Fibroblast of lung (primary cell): ENCODE measurements at regions not wholly inside any gene's neighbourhood (a gene's known extent, or its start where the extent isn't known, plus 50 kb on each side); places are given as distances from the start of the nearest gene placed in this dataset.

Experiments
- EZH2 ChIP-seq: IDR thresholded peaks from 2 replicates; pipeline ENCODE4 v1.5.1; 2012; ENCODE audit warnings: low read length, control low read depth, mild to moderate bottlenecking; ENCODE audit errors: missing control alignments
- TF ChIP-seq, protein P1 (sequence below), 2 donors: IDR thresholded peaks in 1 of 2; conservative IDR thresholded peaks in 1 of 2; 1 replicate in 1 of 2; 2 replicates in 1 of 2; pipeline ENCODE4 v1.5.1; 2011 to 2012; ENCODE audit warnings: low read length in 2 of 2, control low read depth in 1 of 2, inconsistent platforms in 1 of 2, low read depth in 1 of 2, mild to moderate bottlenecking in 1 of 2

DNA sequence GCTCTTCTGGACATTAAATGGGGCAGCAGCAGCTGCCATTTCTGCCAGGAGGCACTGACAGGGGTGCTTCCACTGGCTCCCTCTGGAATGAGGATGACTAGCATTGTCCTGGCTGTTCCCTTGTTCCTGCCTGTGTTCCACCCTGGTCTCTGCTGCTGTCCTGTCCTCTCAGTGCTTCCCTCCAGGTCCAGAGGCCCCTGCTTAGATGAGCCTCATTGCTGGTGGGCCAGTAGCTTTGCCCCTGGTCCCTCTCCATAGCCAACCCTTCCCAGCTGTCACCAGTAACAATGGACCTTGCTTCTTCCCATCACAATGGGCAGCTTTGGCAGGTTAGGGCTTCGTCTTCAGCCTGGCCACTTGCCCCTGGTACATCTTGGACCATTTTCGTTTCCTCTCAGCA lies 561.1 kb downstream of the TCERG1L start:
- TF ChIP-seq, protein P1, sequence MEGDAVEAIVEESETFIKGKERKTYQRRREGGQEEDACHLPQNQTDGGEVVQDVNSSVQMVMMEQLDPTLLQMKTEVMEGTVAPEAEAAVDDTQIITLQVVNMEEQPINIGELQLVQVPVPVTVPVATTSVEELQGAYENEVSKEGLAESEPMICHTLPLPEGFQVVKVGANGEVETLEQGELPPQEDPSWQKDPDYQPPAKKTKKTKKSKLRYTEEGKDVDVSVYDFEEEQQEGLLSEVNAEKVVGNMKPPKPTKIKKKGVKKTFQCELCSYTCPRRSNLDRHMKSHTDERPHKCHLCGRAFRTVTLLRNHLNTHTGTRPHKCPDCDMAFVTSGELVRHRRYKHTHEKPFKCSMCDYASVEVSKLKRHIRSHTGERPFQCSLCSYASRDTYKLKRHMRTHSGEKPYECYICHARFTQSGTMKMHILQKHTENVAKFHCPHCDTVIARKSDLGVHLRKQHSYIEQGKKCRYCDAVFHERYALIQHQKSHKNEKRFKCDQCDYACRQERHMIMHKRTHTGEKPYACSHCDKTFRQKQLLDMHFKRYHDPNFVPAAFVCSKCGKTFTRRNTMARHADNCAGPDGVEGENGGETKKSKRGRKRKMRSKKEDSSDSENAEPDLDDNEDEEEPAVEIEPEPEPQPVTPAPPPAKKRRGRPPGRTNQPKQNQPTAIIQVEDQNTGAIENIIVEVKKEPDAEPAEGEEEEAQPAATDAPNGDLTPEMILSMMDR (conservative IDR thresholded peaks at IDR 0.05 in 1 of 2, IDR thresholded peaks at IDR 0.05 in 1 of 2; ENCODE audit: low read depth in 1 of 2, low read length in 2 of 2), result no peak
- TF ChIP-seq EZH2, result no peak
